ENCODE measurements at regions not wholly inside any gene's neighbourhood (a gene's known extent, or its start where the extent isn't known, plus 50 kb on each side); places are given as distances from the start of the nearest gene placed in this dataset.

DNA sequence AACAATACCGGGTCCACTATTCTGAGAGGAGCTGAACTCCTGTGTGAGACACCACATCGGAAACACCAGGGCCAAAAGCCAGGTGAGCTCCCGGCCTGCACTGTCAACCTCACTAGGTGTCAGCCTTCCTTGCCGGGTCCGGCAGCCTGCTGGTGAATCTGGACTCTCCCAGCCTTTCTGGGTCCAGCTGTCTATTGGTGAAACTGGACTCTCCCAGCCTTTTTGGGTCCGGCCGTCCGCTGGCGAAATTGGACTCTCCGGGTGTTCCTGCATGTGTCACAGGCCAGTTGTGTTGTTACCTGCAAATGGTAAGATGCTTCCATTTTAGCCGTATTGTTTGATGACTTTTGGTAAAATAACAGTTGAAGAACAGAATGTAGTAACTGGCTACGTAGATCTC, 801.5 kb downstream of the CDH9 start:
- Histone ChIP-seq H3K27ac (no peak overlapping the region), H3K9me3 (replicated peaks in 1 of 3) (no peaks in the 10 kb centered on the region), H3K4me3 (no peak overlapping the region), H3K4me1 (replicated peaks in 1 of 2) (no peaks in the 10 kb centered on the region), H3K36me3 (replicated peaks in 1 of 2) (no peaks in the 10 kb centered on the region), H3K27me3 (no peaks in the 10 kb centered on the region)
- DNase-seq = no peak
- 94 to 97% (median 95%) methylated on average over 11 to 12 of the region's 12 CpGs for WGBS, 4 donors
- intact Hi-C loops (cut with DNase I) = no loop called here
- TF ChIP-seq POLR2A (IDR thresholded peaks at IDR 0.05) = no peak
- TF ChIP-seq, protein P1, sequence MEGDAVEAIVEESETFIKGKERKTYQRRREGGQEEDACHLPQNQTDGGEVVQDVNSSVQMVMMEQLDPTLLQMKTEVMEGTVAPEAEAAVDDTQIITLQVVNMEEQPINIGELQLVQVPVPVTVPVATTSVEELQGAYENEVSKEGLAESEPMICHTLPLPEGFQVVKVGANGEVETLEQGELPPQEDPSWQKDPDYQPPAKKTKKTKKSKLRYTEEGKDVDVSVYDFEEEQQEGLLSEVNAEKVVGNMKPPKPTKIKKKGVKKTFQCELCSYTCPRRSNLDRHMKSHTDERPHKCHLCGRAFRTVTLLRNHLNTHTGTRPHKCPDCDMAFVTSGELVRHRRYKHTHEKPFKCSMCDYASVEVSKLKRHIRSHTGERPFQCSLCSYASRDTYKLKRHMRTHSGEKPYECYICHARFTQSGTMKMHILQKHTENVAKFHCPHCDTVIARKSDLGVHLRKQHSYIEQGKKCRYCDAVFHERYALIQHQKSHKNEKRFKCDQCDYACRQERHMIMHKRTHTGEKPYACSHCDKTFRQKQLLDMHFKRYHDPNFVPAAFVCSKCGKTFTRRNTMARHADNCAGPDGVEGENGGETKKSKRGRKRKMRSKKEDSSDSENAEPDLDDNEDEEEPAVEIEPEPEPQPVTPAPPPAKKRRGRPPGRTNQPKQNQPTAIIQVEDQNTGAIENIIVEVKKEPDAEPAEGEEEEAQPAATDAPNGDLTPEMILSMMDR (IDR thresholded peaks at IDR 0.05) = no peak

DNA sequence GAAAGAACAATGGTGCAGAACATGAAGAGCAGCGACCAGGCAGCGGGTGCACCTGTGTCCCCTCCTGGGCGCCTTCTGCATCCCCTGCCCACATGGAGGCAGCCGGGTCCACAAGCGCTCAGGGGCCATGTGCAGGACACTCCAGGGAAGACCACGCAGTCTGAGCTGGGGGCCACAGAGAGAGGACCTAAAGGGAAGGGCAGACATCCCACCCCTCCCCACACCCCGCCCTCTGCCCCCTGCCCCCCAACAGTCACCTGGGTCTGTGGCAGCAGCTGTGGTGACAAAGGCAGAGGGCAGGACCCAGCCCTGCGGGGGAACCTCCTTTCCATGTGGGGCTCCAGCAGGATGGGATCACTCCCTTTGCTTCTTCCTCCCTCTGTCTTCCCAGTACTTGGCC, 805.7 kb downstream of the CDH9 start:
- TF ChIP-seq POLR2A (IDR thresholded peaks at IDR 0.05) = no peak
- TF ChIP-seq, protein P1 (IDR thresholded peaks at IDR 0.05) = no peak
- no peak overlapping the region for H3K4me3 ChIP-seq
- WGBS, 4 donors = 76 to 86% (median 83%) methylated on average over 3 to 8 of the region's 8 CpGs
- intact Hi-C loops (cut with DNase I) = no loop called here
- DNase-seq = no peak
- H3K27ac ChIP-seq = no peak overlapping the region
- H3K4me1 ChIP-seq (replicated peaks in 1 of 2) = no peaks in the 10 kb centered on the region
- H3K27me3 ChIP-seq = no peaks in the 10 kb centered on the region
- H3K36me3 ChIP-seq (replicated peaks in 1 of 2) = no peaks in the 10 kb centered on the region
- H3K9me3 ChIP-seq (replicated peaks in 1 of 3) = no peaks in the 10 kb centered on the region

DNA sequence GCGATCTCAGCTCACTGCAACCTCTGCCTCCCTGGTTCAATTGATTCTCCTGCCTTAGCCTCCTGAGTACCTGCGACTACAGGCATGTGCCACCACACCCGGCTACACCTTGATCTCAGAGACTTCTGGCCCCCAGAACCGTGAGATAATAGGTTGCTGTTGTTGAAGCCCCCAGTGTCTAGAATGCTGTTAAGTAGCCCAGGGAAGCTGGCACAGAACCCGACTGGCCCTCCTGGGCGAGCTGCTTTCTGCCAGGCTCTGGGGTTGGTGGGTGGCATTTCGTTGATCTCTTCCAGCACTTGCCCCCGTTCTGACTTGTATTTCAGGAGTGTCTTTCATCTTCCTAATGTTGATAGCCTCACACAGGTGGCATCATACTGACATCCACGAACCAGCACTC, 807.1 kb downstream of the CDH9 start:
- Histone ChIP-seq H3K27me3 (no peaks in the 10 kb centered on the region), H3K27ac (no peak overlapping the region), H3K36me3 (replicated peaks in 1 of 2) (no peaks in the 10 kb centered on the region), H3K4me3 (no peak overlapping the region), H3K4me1 (replicated peaks in 1 of 2) (no peaks in the 10 kb centered on the region), H3K9me3 (replicated peaks in 1 of 3) (no peaks in the 10 kb centered on the region)
- WGBS, 4 donors = 77 to 84% (median 80%) methylated on average over 7 to 9 of the region's 9 CpGs
- no peak for DNase-seq
- intact Hi-C loops (cut with DNase I) = no loop called here
- no peak for TF ChIP-seq POLR2A (IDR thresholded peaks at IDR 0.05)
- TF ChIP-seq, protein P1 (IDR thresholded peaks at IDR 0.05) = no peak

DNA sequence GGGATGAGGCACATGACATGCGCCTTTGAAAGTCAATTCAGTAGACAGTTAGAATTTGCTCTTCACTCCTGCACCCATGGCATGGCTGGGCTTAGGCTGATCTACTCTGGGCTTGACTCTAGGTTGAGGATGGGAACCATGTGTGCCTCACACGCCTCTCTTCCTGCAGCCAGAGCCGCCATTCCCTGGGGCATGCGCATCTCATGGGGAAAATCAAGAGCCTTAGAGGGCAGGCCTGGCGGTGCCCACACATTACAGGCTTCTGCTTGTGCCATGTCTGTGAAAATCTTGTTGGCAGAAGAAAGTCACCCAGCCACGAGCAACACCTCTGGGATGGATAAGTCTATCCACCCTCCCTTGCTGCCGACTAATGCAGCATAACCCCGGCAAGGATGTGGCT, 808.5 kb downstream of the CDH9 start:
- 85 to 95% (median 90%) methylated on average over 4 to 8 of the region's 8 CpGs for WGBS, 4 donors
- TF ChIP-seq, protein P1 (IDR thresholded peaks at IDR 0.05) = no peak
- no peak for TF ChIP-seq POLR2A (IDR thresholded peaks at IDR 0.05)
- no peaks in the 10 kb centered on the region for H3K4me1 ChIP-seq (replicated peaks in 1 of 2)
- no peaks in the 10 kb centered on the region for H3K27me3 ChIP-seq
- no peak for DNase-seq
- no peak overlapping the region for H3K4me3 ChIP-seq
- no peaks in the 10 kb centered on the region for H3K9me3 ChIP-seq (replicated peaks in 1 of 3)
- H3K27ac ChIP-seq = no peak overlapping the region
- no peaks in the 10 kb centered on the region for H3K36me3 ChIP-seq (replicated peaks in 1 of 2)
- intact Hi-C loops (cut with DNase I) = no loop called here
